OCI-LY7 (cell line): ENCODE measurements at regions not wholly inside any gene's neighbourhood (a gene's known extent, or its start where the extent isn't known, plus 50 kb on each side); places are given as distances from the start of the nearest gene placed in this dataset.
"Not testable (repeated sequence)": the region's sequence is repeated elsewhere in the genome, so short reads cannot be mapped to it uniquely, and the experiment has no call there.

ENCODE experiments used
- BruUV-seq: library from RNA; stranded (reverse); fragments of 400-500 nt; replicated peaks from 2 replicates; lab custom pipeline; 2021; lab: Mats Ljungman, UMichigan
- CTCF ChIA-PET: fragments of 300-600 bp; sonication (Branson Sonifier 250); formaldehyde crosslinking; loops from one replicate; lab custom pipeline; 2022; ENCODE audit warnings: antibody characterized with exemption; ENCODE audit not compliant: unreplicated experiment; lab: Charles Lee
- POLR2A ChIA-PET: fragments of 300-600 bp; sonication (Branson Sonifier 250); formaldehyde crosslinking; loops from one replicate; lab custom pipeline; 2022; ENCODE audit warnings: antibody characterized with exemption; lab: Charles Lee
- DNase-seq: peaks from one replicate; pipeline ENCODE4 v3.0.0-alpha.2; 2015; ENCODE audit warnings: low spot score
- H2AFZ ChIP-seq: fragments of 200-600 bp; sonication (generic), shearing (Covaris generic); 2 replicates; pipeline ENCODE4 v1.6.1; 2014; ENCODE audit warnings: mild to moderate bottlenecking, antibody characterized with exemption, low read length, moderate library complexity
- H3K27ac ChIP-seq: fragments of 200-600 bp; sonication (generic); 2 replicates; pipeline ENCODE4 v1.5.1; 2014; ENCODE audit warnings: mixed run types, low read depth, mild to moderate bottlenecking, moderate library complexity, low read length, inconsistent platforms; ENCODE audit not compliant: poor library complexity, severe bottlenecking
- H3K36me3 ChIP-seq: fragments of 200-600 bp; sonication (generic); 2 replicates; pipeline ENCODE4 v1.6.1; 2014; ENCODE audit warnings: mild to moderate bottlenecking, antibody characterized with exemption, low read length, moderate library complexity, mixed read lengths; ENCODE audit not compliant: insufficient read depth
- H3K4me1 ChIP-seq: fragments of 200-600 bp; sonication (generic); 2 replicates; pipeline ENCODE4 v1.5.1; 2014; ENCODE audit warnings: mild to moderate bottlenecking, low read length; ENCODE audit not compliant: insufficient read depth, poor library complexity, severe bottlenecking
- H3K4me2 ChIP-seq: fragments of 200-600 bp; sonication (generic); 2 replicates; pipeline ENCODE4 v1.6.1; 2014; ENCODE audit warnings: mild to moderate bottlenecking, low read length
- H3K4me3 ChIP-seq: fragments of 200-600 bp; sonication (generic); 2 replicates; pipeline ENCODE4 v1.5.1; 2014; ENCODE audit warnings: mild to moderate bottlenecking, low read depth, low read length; ENCODE audit not compliant: poor library complexity, severe bottlenecking
- H3K79me2 ChIP-seq: fragments of 200-600 bp; sonication (generic); 2 replicates; pipeline ENCODE4 v1.6.1; 2016; ENCODE audit warnings: low read depth, mild to moderate bottlenecking, low read length, moderate library complexity, mixed read lengths; ENCODE audit not compliant: insufficient read depth
- H3K9me2 ChIP-seq: fragments of 200-600 bp; sonication (generic); 2 replicates; pipeline ENCODE4 v1.6.1; 2016; ENCODE audit warnings: mild to moderate bottlenecking, low read length, mixed read lengths; ENCODE audit not compliant: insufficient read depth
- H3K9me3 ChIP-seq: fragments of 200-600 bp; sonication (generic); 2 replicates; pipeline ENCODE4 v1.6.1; 2014; ENCODE audit warnings: mild to moderate bottlenecking, mixed run types, low read length, mixed read lengths
- H4K20me1 ChIP-seq: fragments of 200-600 bp; sonication (generic); 2 replicates; pipeline ENCODE4 v1.6.1; 2014; ENCODE audit warnings: mild to moderate bottlenecking, antibody characterized with exemption, low read length, moderate library complexity, mixed read lengths; ENCODE audit not compliant: insufficient read depth
- intact Hi-C: fragments of 100-400 bp; cut with micrococcal nuclease; formaldehyde crosslinking; loops from one replicate; pipeline ENCODE4 v1.10.0; 2022; ENCODE audit not compliant: unreplicated experiment

- intact Hi-C loops, result not testable (repeated sequence)
These were observed 204.1 kb upstream of the PLGLB2 start for GRCh38 chr2:87543797-87544196.

GRCh38 chr2:87547106-87547505 lies 200.8 kb upstream of the PLGLB2 start:
- H3K36me3 ChIP-seq, H2AFZ ChIP-seq, CTCF ChIA-PET, H3K27ac ChIP-seq, POLR2A ChIA-PET, BruUV-seq, H3K4me3 ChIP-seq, H3K79me2 ChIP-seq, intact Hi-C loops, H3K9me2 ChIP-seq, H3K4me2 ChIP-seq, H3K4me1 ChIP-seq, DNase-seq, H3K9me3 ChIP-seq, H4K20me1 ChIP-seq: not testable (repeated sequence)

More at GRCh38 chr2:87543797-87544196, 204.1 kb upstream of the PLGLB2 start:
- H3K27ac ChIP-seq, H3K9me2 ChIP-seq, BruUV-seq, H3K36me3 ChIP-seq, DNase-seq, H3K79me2 ChIP-seq, H3K9me3 ChIP-seq, H4K20me1 ChIP-seq, H3K4me1 ChIP-seq, CTCF ChIA-PET, H3K4me2 ChIP-seq, POLR2A ChIA-PET, H2AFZ ChIP-seq, H3K4me3 ChIP-seq: not testable (repeated sequence)

- POLR2A ChIA-PET, BruUV-seq: not testable (repeated sequence)
These were observed 199.9 kb upstream of the PLGLB2 start for GRCh38 chr2:87547966-87548365.

GRCh38 chr2:87548681-87549536 lies 199.0 kb upstream of the PLGLB2 start:
- not testable (repeated sequence) for BruUV-seq, H3K4me2 ChIP-seq

More at GRCh38 chr2:87547966-87548365, 199.9 kb upstream of the PLGLB2 start:
- H3K4me3 ChIP-seq, H2AFZ ChIP-seq, CTCF ChIA-PET, H3K36me3 ChIP-seq, intact Hi-C loops, DNase-seq, H3K27ac ChIP-seq, H3K4me1 ChIP-seq, H3K9me2 ChIP-seq, H3K9me3 ChIP-seq, H4K20me1 ChIP-seq, H3K4me2 ChIP-seq, H3K79me2 ChIP-seq: not testable (repeated sequence)

GRCh38 chr2:87549561-87550202 lies 198.2 kb upstream of the PLGLB2 start:
- H3K9me2 ChIP-seq, H3K27ac ChIP-seq, H3K36me3 ChIP-seq, H3K4me3 ChIP-seq, H3K79me2 ChIP-seq, intact Hi-C loops, H4K20me1 ChIP-seq, H3K9me3 ChIP-seq, DNase-seq, H3K4me1 ChIP-seq, H2AFZ ChIP-seq, BruUV-seq, H3K4me2 ChIP-seq, CTCF ChIA-PET, POLR2A ChIA-PET: not testable (repeated sequence)

More at GRCh38 chr2:87548681-87549536, 199.0 kb upstream of the PLGLB2 start:
- H3K4me3 ChIP-seq, H2AFZ ChIP-seq, H3K36me3 ChIP-seq, H3K9me2 ChIP-seq, H3K27ac ChIP-seq, DNase-seq, H3K4me1 ChIP-seq, H4K20me1 ChIP-seq, intact Hi-C loops, POLR2A ChIA-PET, H3K9me3 ChIP-seq, H3K79me2 ChIP-seq, CTCF ChIA-PET: not testable (repeated sequence)

GRCh38 chr2:87554678-87555077 lies 193.2 kb upstream of the PLGLB2 start:
- H3K79me2 ChIP-seq, DNase-seq, BruUV-seq, H3K36me3 ChIP-seq, H3K9me3 ChIP-seq, H3K4me2 ChIP-seq, intact Hi-C loops, H2AFZ ChIP-seq, H3K4me3 ChIP-seq, H3K9me2 ChIP-seq, CTCF ChIA-PET, H3K27ac ChIP-seq, H3K4me1 ChIP-seq, H4K20me1 ChIP-seq, POLR2A ChIA-PET: not testable (repeated sequence)
